GM12873 (cell line): ENCODE measurements at regions not wholly inside any gene's neighbourhood (a gene's known extent, or its start where the extent isn't known, plus 50 kb on each side); places are given as distances from the start of the nearest gene placed in this dataset.

Source experiments
- CTCF ChIP-seq: IDR thresholded peaks from 2 replicates; pipeline ENCODE4 v1.5.1; 2012; ENCODE audit warnings: low read depth, mild to moderate bottlenecking, moderate library complexity, low read length, control low read depth; ENCODE audit not compliant: insufficient read depth; ENCODE audit errors: missing control alignments

GRCh38 chr4:136680271-136680670 is 852.0 kb downstream of the PCDH18 start:
- TF ChIP-seq CTCF: no peak

- TF ChIP-seq CTCF: no peak
Observed at GRCh38 chr4:136670265-136670664, 862.0 kb downstream of the PCDH18 start.

GRCh38 chr4:136664988-136665387 is 867.3 kb downstream of the PCDH18 start:
- no peak for TF ChIP-seq CTCF

GRCh38 chr4:136662539-136662938 is 869.8 kb downstream of the PCDH18 start:
- TF ChIP-seq CTCF: no peak

- TF ChIP-seq CTCF: no peak
Observed at GRCh38 chr4:136653640-136654406, 878.5 kb downstream of the PCDH18 start.

GRCh38 chr4:136651932-136652331 is 880.4 kb downstream of the PCDH18 start:
- no peak for TF ChIP-seq CTCF

GRCh38 chr4:136651278-136651667 is 881.0 kb downstream of the PCDH18 start:
- TF ChIP-seq CTCF: no peak
